ENCODE measurements at regions not wholly inside any gene's neighbourhood (a gene's known extent, or its start where the extent isn't known, plus 50 kb on each side); places are given as distances from the start of the nearest gene placed in this dataset.

- Histone ChIP-seq H3K4me3 (ENCODE audit: low read length) (no peak overlapping the region), H3K4me1 (ENCODE audit: control insufficient read depth, insufficient read depth, low read length) (no peaks in the 10 kb centered on the region), H3K9me3 (ENCODE audit: control insufficient read depth, low read length) (no peaks in the 10 kb centered on the region), H3K36me3 (ENCODE audit: control insufficient read depth, insufficient read depth, low read length) (no peaks in the 10 kb centered on the region), H3K27me3 (ENCODE audit: control insufficient read depth, insufficient read depth, low read length) (peaks cover 3% of the 10 kb centered on the region), H3K9ac (ENCODE audit: low read length) (no peak overlapping the region)
Observed at GRCh38 chr7:127064-127598, 65.2 kb upstream of the FAM20C start.

- H3K4me3 ChIP-seq (ENCODE audit: low read length): no peak overlapping the region
- H3K4me1 ChIP-seq (ENCODE audit: control insufficient read depth, insufficient read depth, low read length): no peaks in the 10 kb centered on the region
- H3K9me3 ChIP-seq (ENCODE audit: control insufficient read depth, low read length): no peaks in the 10 kb centered on the region
- no peak overlapping the region for H3K9ac ChIP-seq (ENCODE audit: low read length)
- peaks cover 6% of the 10 kb centered on the region for H3K27me3 ChIP-seq (ENCODE audit: control insufficient read depth, insufficient read depth, low read length)
- no peaks in the 10 kb centered on the region for H3K36me3 ChIP-seq (ENCODE audit: control insufficient read depth, insufficient read depth, low read length)
Observed at GRCh38 chr7:128171-129080, 63.9 kb upstream of the FAM20C start.

GRCh38 chr7:129366-130221, 62.8 kb upstream of the FAM20C start:
- H3K4me3 ChIP-seq (ENCODE audit: low read length): no peak overlapping the region
- no peaks in the 10 kb centered on the region for H3K36me3 ChIP-seq (ENCODE audit: control insufficient read depth, insufficient read depth, low read length)
- no peaks in the 10 kb centered on the region for H3K4me1 ChIP-seq (ENCODE audit: control insufficient read depth, insufficient read depth, low read length)
- H3K27me3 ChIP-seq (ENCODE audit: control insufficient read depth, insufficient read depth, low read length): peaks cover 6% of the 10 kb centered on the region
- H3K9me3 ChIP-seq (ENCODE audit: control insufficient read depth, low read length): no peaks in the 10 kb centered on the region
- no peak overlapping the region for H3K9ac ChIP-seq (ENCODE audit: low read length)

GRCh38 chr7:130222-130572, 62.2 kb upstream of the FAM20C start:
- no peak overlapping the region for H3K9ac ChIP-seq (ENCODE audit: low read length)
- no peaks in the 10 kb centered on the region for H3K36me3 ChIP-seq (ENCODE audit: control insufficient read depth, insufficient read depth, low read length)
- peaks cover 6% of the 10 kb centered on the region for H3K27me3 ChIP-seq (ENCODE audit: control insufficient read depth, insufficient read depth, low read length)
- H3K9me3 ChIP-seq (ENCODE audit: control insufficient read depth, low read length): no peaks in the 10 kb centered on the region
- no peaks in the 10 kb centered on the region for H3K4me1 ChIP-seq (ENCODE audit: control insufficient read depth, insufficient read depth, low read length)
- H3K4me3 ChIP-seq (ENCODE audit: low read length): no peak overlapping the region

GRCh38 chr7:130875-131780, 61.2 kb upstream of the FAM20C start:
- H3K9ac ChIP-seq (ENCODE audit: low read length): no peak overlapping the region
- no peaks in the 10 kb centered on the region for H3K9me3 ChIP-seq (ENCODE audit: control insufficient read depth, low read length)
- H3K27me3 ChIP-seq (ENCODE audit: control insufficient read depth, insufficient read depth, low read length): peaks cover 6% of the 10 kb centered on the region
- no peaks in the 10 kb centered on the region for H3K4me1 ChIP-seq (ENCODE audit: control insufficient read depth, insufficient read depth, low read length)
- no peak overlapping the region for H3K4me3 ChIP-seq (ENCODE audit: low read length)
- H3K36me3 ChIP-seq (ENCODE audit: control insufficient read depth, insufficient read depth, low read length): no peaks in the 10 kb centered on the region

- H3K36me3 ChIP-seq (ENCODE audit: control insufficient read depth, insufficient read depth, low read length): no peaks in the 10 kb centered on the region
- H3K4me1 ChIP-seq (ENCODE audit: control insufficient read depth, insufficient read depth, low read length): no peaks in the 10 kb centered on the region
- no peak overlapping the region for H3K9ac ChIP-seq (ENCODE audit: low read length)
- peaks cover 6% of the 10 kb centered on the region for H3K27me3 ChIP-seq (ENCODE audit: control insufficient read depth, insufficient read depth, low read length)
- no peak overlapping the region for H3K4me3 ChIP-seq (ENCODE audit: low read length)
- H3K9me3 ChIP-seq (ENCODE audit: control insufficient read depth, low read length): no peaks in the 10 kb centered on the region
Observed at GRCh38 chr7:131781-132482, 60.4 kb upstream of the FAM20C start.

GRCh38 chr7:132899-133298, 59.5 kb upstream of the FAM20C start:
- H3K36me3 ChIP-seq (ENCODE audit: control insufficient read depth, insufficient read depth, low read length): no peaks in the 10 kb centered on the region

GRCh38 chr7:133470-133869, 58.9 kb upstream of the FAM20C start:
- Histone ChIP-seq H3K4me1 (ENCODE audit: control insufficient read depth, insufficient read depth, low read length) (no peaks in the 10 kb centered on the region), H3K36me3 (ENCODE audit: control insufficient read depth, insufficient read depth, low read length) (no peaks in the 10 kb centered on the region), H3K4me3 (ENCODE audit: low read length) (no peak overlapping the region), H3K9ac (ENCODE audit: low read length) (no peak overlapping the region), H3K9me3 (ENCODE audit: control insufficient read depth, low read length) (no peaks in the 10 kb centered on the region), H3K27me3 (ENCODE audit: control insufficient read depth, insufficient read depth, low read length) (peaks cover 6% of the 10 kb centered on the region)

More at GRCh38 chr7:132899-133298, 59.5 kb upstream of the FAM20C start:
- Histone ChIP-seq H3K4me3 (ENCODE audit: low read length) (no peak overlapping the region), H3K9me3 (ENCODE audit: control insufficient read depth, low read length) (no peaks in the 10 kb centered on the region), H3K9ac (ENCODE audit: low read length) (no peak overlapping the region), H3K27me3 (ENCODE audit: control insufficient read depth, insufficient read depth, low read length) (peaks cover 6% of the 10 kb centered on the region), H3K4me1 (ENCODE audit: control insufficient read depth, insufficient read depth, low read length) (no peaks in the 10 kb centered on the region)

- Histone ChIP-seq H3K36me3 (ENCODE audit: control insufficient read depth, insufficient read depth, low read length) (no peaks in the 10 kb centered on the region), H3K4me1 (ENCODE audit: control insufficient read depth, insufficient read depth, low read length) (no peaks in the 10 kb centered on the region), H3K4me3 (ENCODE audit: low read length) (no peak overlapping the region), H3K9ac (ENCODE audit: low read length) (no peak overlapping the region), H3K9me3 (ENCODE audit: control insufficient read depth, low read length) (no peaks in the 10 kb centered on the region), H3K27me3 (ENCODE audit: control insufficient read depth, insufficient read depth, low read length) (peaks cover 6% of the 10 kb centered on the region)
Observed at GRCh38 chr7:134029-134428, 58.3 kb upstream of the FAM20C start.

GRCh38 chr7:134561-135256, 57.7 kb upstream of the FAM20C start:
- H3K4me1 ChIP-seq (ENCODE audit: control insufficient read depth, insufficient read depth, low read length): no peaks in the 10 kb centered on the region
- no peak overlapping the region for H3K9ac ChIP-seq (ENCODE audit: low read length)
- no peaks in the 10 kb centered on the region for H3K36me3 ChIP-seq (ENCODE audit: control insufficient read depth, insufficient read depth, low read length)
- peaks cover 7% of the 10 kb centered on the region for H3K27me3 ChIP-seq (ENCODE audit: control insufficient read depth, insufficient read depth, low read length)
- no peaks in the 10 kb centered on the region for H3K9me3 ChIP-seq (ENCODE audit: control insufficient read depth, low read length)
- H3K4me3 ChIP-seq (ENCODE audit: low read length): no peak overlapping the region
